ENCODE measurements at regions not wholly inside any gene's neighbourhood (a gene's known extent, or its start where the extent isn't known, plus 50 kb on each side); places are given as distances from the start of the nearest gene placed in this dataset.

DNA sequence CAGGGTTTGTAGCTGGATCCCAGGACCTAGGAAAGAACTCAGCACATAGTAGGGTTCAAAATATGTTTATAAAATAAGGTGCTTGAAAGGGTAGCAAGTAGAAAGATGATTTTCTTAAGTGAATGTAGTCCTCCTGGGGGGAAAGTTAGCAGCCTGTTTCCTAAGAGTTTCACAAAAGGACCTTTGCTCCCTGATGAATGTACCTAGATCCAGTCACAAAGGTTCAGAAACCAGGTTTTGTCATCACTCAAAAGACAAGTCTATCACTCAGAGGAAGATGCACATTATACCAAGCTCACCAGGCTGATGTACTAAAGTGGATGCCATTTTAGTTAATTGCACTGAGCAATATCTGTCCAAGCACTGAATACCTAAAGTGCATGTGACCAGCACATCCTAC is 378.2 kb downstream of the BCL11A start:
- no peak for DNase-seq (ENCODE audit: low read depth in 1 of 2, low spot score in 1 of 2)
- TF ChIP-seq, protein P1, sequence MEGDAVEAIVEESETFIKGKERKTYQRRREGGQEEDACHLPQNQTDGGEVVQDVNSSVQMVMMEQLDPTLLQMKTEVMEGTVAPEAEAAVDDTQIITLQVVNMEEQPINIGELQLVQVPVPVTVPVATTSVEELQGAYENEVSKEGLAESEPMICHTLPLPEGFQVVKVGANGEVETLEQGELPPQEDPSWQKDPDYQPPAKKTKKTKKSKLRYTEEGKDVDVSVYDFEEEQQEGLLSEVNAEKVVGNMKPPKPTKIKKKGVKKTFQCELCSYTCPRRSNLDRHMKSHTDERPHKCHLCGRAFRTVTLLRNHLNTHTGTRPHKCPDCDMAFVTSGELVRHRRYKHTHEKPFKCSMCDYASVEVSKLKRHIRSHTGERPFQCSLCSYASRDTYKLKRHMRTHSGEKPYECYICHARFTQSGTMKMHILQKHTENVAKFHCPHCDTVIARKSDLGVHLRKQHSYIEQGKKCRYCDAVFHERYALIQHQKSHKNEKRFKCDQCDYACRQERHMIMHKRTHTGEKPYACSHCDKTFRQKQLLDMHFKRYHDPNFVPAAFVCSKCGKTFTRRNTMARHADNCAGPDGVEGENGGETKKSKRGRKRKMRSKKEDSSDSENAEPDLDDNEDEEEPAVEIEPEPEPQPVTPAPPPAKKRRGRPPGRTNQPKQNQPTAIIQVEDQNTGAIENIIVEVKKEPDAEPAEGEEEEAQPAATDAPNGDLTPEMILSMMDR (IDR thresholded peaks at IDR 0.05; ENCODE audit: low read depth, low read length): no peak
- Histone ChIP-seq H3K9me3 (ENCODE audit: low read depth) (no peaks in the 10 kb centered on the region), H3K36me3 (no peaks in the 10 kb centered on the region), H3K27ac (no peak overlapping the region), H3K4me1 (ENCODE audit: low read depth) (no peaks in the 10 kb centered on the region), H3K4me3 (no peak overlapping the region), H3K27me3 (no peaks in the 10 kb centered on the region)

DNA sequence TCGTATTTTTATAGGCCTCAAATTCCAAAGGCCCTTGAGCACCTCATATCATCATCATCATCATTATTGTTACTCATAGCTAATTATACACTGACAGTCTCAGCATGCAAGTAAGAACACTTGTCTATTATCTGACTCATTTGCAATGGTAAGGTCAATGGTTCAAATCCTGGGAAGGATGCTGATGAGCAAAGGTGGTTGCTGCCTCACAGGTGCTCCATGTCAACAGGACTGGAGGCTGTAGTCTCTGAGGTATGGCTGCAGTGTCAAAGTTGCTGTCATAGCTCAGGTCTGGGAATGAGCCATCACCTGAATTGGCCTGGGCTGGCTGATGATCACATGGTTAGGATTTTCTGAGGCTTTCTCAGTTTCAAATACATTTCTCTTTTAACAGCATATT is 379.3 kb downstream of the BCL11A start:
- Histone ChIP-seq H3K4me1 (ENCODE audit: low read depth) (no peaks in the 10 kb centered on the region), H3K27ac (no peak overlapping the region), H3K27me3 (no peaks in the 10 kb centered on the region), H3K36me3 (no peaks in the 10 kb centered on the region), H3K9me3 (ENCODE audit: low read depth) (no peaks in the 10 kb centered on the region), H3K4me3 (no peak overlapping the region)
- DNase-seq (ENCODE audit: low read depth in 1 of 2, low spot score in 1 of 2): no peak
- TF ChIP-seq, protein P1 (IDR thresholded peaks at IDR 0.05; ENCODE audit: low read depth, low read length): no peak

DNA sequence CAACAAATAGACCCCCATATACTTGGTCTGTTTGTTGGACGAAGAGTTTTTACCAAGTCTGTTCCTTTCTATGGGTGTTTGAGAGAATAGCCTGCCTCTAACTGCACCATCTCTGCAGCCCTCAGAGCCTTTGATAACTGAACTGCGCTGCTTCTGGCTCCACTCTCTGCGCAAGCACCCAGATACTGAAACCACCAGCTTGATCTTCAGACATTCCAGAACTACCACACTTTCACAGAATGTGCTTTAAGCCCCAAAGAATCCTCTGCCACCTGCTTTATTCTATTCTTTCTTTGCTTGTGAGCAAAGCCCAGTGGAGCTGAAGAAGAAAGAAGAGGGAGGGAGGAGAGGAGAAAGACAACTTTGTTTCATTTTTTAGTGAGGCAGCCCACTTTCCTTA is 380.7 kb downstream of the BCL11A start:
- Histone ChIP-seq H3K27ac (no peak overlapping the region), H3K9me3 (ENCODE audit: low read depth) (no peaks in the 10 kb centered on the region), H3K27me3 (no peaks in the 10 kb centered on the region), H3K36me3 (no peaks in the 10 kb centered on the region), H3K4me1 (ENCODE audit: low read depth) (no peaks in the 10 kb centered on the region), H3K4me3 (no peak overlapping the region)
- no peak for DNase-seq (ENCODE audit: low read depth in 1 of 2, low spot score in 1 of 2)
- TF ChIP-seq, protein P1 (IDR thresholded peaks at IDR 0.05; ENCODE audit: low read depth, low read length): no peak

DNA sequence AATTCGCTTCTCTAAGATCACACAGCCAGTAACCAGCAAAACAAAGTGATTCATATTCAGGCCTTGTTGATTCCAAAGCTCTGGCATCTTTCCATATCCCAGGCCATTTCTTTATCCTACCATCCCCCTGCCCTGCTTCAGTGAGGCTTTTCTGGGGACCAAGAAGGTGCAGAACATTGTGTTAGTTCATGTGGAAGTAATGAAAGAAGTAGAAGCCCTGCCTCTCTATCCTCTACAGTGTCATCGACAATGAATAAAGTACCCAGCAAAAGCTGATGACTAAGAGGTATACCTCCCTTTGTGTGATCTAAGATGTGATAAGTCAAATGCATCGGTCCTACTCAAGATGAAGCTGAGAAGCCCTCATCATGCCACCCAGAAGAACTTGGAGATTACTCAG is 383.2 kb downstream of the BCL11A start:
- Histone ChIP-seq H3K9me3 (ENCODE audit: low read depth) (no peaks in the 10 kb centered on the region), H3K4me3 (no peak overlapping the region), H3K4me1 (ENCODE audit: low read depth) (no peaks in the 10 kb centered on the region), H3K27me3 (no peaks in the 10 kb centered on the region), H3K36me3 (no peaks in the 10 kb centered on the region), H3K27ac (no peak overlapping the region)
- TF ChIP-seq, protein P1 (IDR thresholded peaks at IDR 0.05; ENCODE audit: low read depth, low read length): no peak
- no peak for DNase-seq (ENCODE audit: low read depth in 1 of 2, low spot score in 1 of 2)

DNA sequence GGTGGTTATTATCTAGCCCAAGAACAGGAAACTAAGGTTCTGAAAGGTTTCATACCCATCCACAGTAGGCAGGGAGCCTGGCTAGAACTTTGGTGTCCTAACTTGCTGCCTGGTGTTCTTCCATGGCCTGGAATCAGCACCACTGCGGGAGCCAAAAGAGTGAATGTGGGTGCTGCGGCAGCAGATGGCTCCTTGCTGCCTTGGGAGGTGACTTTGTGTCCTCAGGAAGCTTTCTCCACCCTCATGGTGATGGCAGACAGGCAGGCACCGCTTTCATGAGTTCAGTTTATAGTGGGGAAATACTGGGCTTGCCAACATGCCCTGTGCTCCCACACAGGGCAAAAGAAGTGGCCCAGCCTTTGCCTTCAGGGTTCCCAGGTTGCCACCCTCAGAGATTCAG is 385.2 kb downstream of the BCL11A start:
- no peaks in the 10 kb centered on the region for H3K4me1 ChIP-seq (ENCODE audit: low read depth)
- H3K36me3 ChIP-seq: no peaks in the 10 kb centered on the region
- no peak overlapping the region for H3K4me3 ChIP-seq
- H3K9me3 ChIP-seq (ENCODE audit: low read depth): no peaks in the 10 kb centered on the region
- TF ChIP-seq, protein P1 (IDR thresholded peaks at IDR 0.05; ENCODE audit: low read depth, low read length): no peak
- no peak overlapping the region for H3K27ac ChIP-seq
- H3K27me3 ChIP-seq: no peaks in the 10 kb centered on the region
- no peak for DNase-seq (ENCODE audit: low read depth in 1 of 2, low spot score in 1 of 2)

DNA sequence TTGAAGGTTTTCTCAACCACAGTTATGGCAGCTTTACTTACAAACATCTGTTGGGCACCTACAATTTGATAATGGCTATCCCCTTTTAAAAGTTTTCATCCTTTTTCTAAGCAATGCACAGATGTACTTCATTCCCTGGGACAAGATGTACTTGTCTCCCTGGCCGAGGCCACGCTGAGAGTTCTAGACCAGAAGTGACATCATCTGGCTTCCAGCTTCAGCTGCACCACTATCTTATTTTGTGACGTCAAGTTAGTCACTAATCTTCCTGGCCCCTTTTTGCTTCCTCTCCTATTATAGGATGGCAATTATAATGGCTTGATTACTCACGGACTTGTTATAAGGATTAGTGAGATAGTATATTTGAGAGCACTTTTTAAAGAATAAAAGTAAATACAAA is 386.4 kb downstream of the BCL11A start:
- TF ChIP-seq, protein P1 (IDR thresholded peaks at IDR 0.05; ENCODE audit: low read depth, low read length): no peak
- no peak for DNase-seq (ENCODE audit: low read depth in 1 of 2, low spot score in 1 of 2)
- H3K4me3 ChIP-seq: no peak overlapping the region
- no peaks in the 10 kb centered on the region for H3K4me1 ChIP-seq (ENCODE audit: low read depth)
- H3K36me3 ChIP-seq: no peaks in the 10 kb centered on the region
- H3K9me3 ChIP-seq (ENCODE audit: low read depth): no peaks in the 10 kb centered on the region
- no peaks in the 10 kb centered on the region for H3K27me3 ChIP-seq
- no peak overlapping the region for H3K27ac ChIP-seq
